HUES48 (cell line): ENCODE measurements at regions not wholly inside any gene's neighbourhood (a gene's known extent, or its start where the extent isn't known, plus 50 kb on each side); places are given as distances from the start of the nearest gene placed in this dataset.
A peak's percentile ranks its signal among the peaks of the same experiment; 100 is the strongest.

ENCODE experiments used
- H3K27ac ChIP-seq: one replicate; pipeline ENCODE4 v1.7.0; 2013; ENCODE audit warnings: low read depth, low read length, inconsistent platforms
- H3K27me3 ChIP-seq: 2 replicates; pipeline ENCODE4 v1.6.1; 2013; ENCODE audit warnings: mild to moderate bottlenecking, low read length; ENCODE audit not compliant: control insufficient read depth, insufficient read depth
- H3K36me3 ChIP-seq: 2 replicates; pipeline ENCODE4 v1.6.1; 2013; ENCODE audit warnings: low read length; ENCODE audit not compliant: control insufficient read depth, insufficient read depth
- H3K4me1 ChIP-seq: 2 replicates; pipeline ENCODE4 v1.6.1; 2013; ENCODE audit warnings: mild to moderate bottlenecking, low read length; ENCODE audit not compliant: control insufficient read depth, insufficient read depth
- H3K4me3 ChIP-seq: 2 replicates; pipeline ENCODE4 v1.5.1; 2013; ENCODE audit warnings: mild to moderate bottlenecking, low read depth, low read length
- H3K9ac ChIP-seq: 2 replicates; pipeline ENCODE4 v1.6.1; 2013; ENCODE audit warnings: mild to moderate bottlenecking, low read depth, low read length, moderate library complexity
- H3K9me3 ChIP-seq: 2 replicates; pipeline ENCODE4 v1.6.1; 2013; ENCODE audit warnings: low read length; ENCODE audit not compliant: control insufficient read depth, insufficient read depth

DNA sequence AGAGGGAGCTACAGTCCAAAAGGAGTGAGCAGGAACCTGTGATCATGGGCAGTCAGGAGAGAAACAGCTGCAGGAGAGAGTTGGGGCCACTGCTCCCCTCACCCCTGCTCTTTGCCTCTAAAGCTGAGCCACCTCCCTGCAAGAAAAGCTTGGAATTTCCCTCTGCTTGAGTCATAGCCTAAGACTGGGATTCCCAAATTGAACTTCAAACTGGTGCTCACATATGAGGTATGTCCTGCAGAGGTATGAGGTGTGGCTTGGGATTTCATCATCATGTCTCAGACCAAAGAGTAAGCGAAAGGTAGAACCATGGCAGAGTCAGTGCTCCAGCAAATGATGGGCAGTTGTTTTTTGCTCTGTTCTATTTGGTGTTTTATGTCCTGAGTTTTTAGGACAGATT is 237.1 kb upstream of the NRP1 start:
- Histone ChIP-seq H3K4me1 (no peaks in the 10 kb centered on the region), H3K9ac (no peak overlapping the region), H3K4me3 (no peak overlapping the region), H3K36me3 (no peaks in the 10 kb centered on the region), H3K9me3 (no peaks in the 10 kb centered on the region), H3K27ac (no peak overlapping the region), H3K27me3 (no peaks in the 10 kb centered on the region)

GRCh38 chr10:33570495-33570894 is 236.0 kb upstream of the NRP1 start:
- Histone ChIP-seq H3K27me3 (no peaks in the 10 kb centered on the region), H3K9ac (no peak overlapping the region), H3K36me3 (no peaks in the 10 kb centered on the region), H3K9me3 (no peaks in the 10 kb centered on the region), H3K27ac (no peak overlapping the region), H3K4me1 (peaks cover 11% of the 10 kb centered on the region), H3K4me3 (no peak overlapping the region)

DNA sequence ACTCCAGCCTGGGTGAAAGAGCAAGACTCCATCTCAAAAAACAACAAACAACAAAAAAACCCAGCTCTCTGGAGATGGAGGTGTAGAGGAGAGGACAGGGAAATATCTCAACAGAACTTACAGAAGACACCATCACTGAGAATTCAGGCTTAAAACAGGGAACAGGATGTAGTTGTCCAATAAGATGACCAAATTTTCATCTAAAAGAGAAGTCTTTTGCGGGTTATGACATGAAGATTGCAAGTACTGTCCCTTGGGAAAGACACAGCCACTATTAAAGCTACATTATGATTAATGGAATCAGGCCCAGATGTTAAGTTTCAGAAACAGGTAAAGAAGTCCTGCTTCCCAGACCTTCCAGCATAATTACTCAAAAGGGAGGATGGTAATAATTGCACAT is 235.2 kb upstream of the NRP1 start:
- Histone ChIP-seq H3K4me1 (peaks cover 15% of the 10 kb centered on the region), H3K36me3 (no peaks in the 10 kb centered on the region), H3K9ac (no peak overlapping the region), H3K27ac (no peak overlapping the region), H3K4me3 (no peak overlapping the region), H3K27me3 (no peaks in the 10 kb centered on the region), H3K9me3 (no peaks in the 10 kb centered on the region)

GRCh38 chr10:33566426-33566825 is 232.0 kb upstream of the NRP1 start:
- H3K9me3 ChIP-seq: no peaks in the 10 kb centered on the region
- H3K36me3 ChIP-seq: no peaks in the 10 kb centered on the region
- no peak overlapping the region for H3K9ac ChIP-seq
- no peak overlapping the region for H3K4me3 ChIP-seq
- no peaks in the 10 kb centered on the region for H3K27me3 ChIP-seq
- H3K27ac ChIP-seq: no peak overlapping the region
- peaks cover 15% of the 10 kb centered on the region for H3K4me1 ChIP-seq

- peak overlapping the region; percentile 67 for H3K27ac ChIP-seq
- peaks cover 15% of the 10 kb centered on the region for H3K4me1 ChIP-seq
- H3K36me3 ChIP-seq: no peaks in the 10 kb centered on the region
- no peaks in the 10 kb centered on the region for H3K9me3 ChIP-seq
- no peaks in the 10 kb centered on the region for H3K27me3 ChIP-seq
- no peak overlapping the region for H3K9ac ChIP-seq
- H3K4me3 ChIP-seq: no peak overlapping the region
Observed at GRCh38 chr10:33566001-33566400, 231.5 kb upstream of the NRP1 start.

- Histone ChIP-seq H3K4me1 (peaks cover 15% of the 10 kb centered on the region), H3K36me3 (no peaks in the 10 kb centered on the region), H3K9ac (no peak overlapping the region), H3K4me3 (no peak overlapping the region), H3K27me3 (no peaks in the 10 kb centered on the region), H3K27ac (no peak overlapping the region), H3K9me3 (no peaks in the 10 kb centered on the region)
Observed at GRCh38 chr10:33565231-33565630, 230.8 kb upstream of the NRP1 start.

GRCh38 chr10:33559105-33559504 is 224.6 kb upstream of the NRP1 start:
- Histone ChIP-seq H3K27me3 (no peaks in the 10 kb centered on the region), H3K4me1 (peaks cover 6% of the 10 kb centered on the region), H3K9ac (no peak overlapping the region), H3K9me3 (no peaks in the 10 kb centered on the region), H3K4me3 (no peak overlapping the region), H3K36me3 (no peaks in the 10 kb centered on the region), H3K27ac (no peak overlapping the region)

DNA sequence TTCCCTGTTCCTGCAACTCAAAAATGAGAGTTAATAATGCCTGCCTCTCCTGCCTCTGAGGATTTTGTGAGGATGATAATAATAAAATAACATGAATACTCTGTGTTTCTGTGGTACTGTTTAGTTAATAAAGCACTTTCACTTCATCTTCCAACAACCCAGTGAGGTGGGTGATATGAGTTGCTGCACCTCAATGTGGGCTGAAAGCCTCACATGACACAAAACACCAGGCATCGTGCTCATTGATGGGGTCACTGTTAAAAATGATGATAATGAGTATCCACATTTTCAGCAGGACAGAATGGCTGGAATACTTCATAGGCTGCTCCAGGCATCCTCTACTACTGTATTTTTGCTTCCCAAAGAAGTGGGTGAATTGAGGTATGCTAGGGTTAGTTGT is 222.8 kb upstream of the NRP1 start:
- no peak overlapping the region for H3K9ac ChIP-seq
- no peaks in the 10 kb centered on the region; the same call in 1 of the 2 replicates for H3K27me3 ChIP-seq
- H3K27ac ChIP-seq: no peak overlapping the region
- no peaks in the 10 kb centered on the region for H3K9me3 ChIP-seq
- H3K4me1 ChIP-seq: peaks cover 24% of the 10 kb centered on the region
- no peaks in the 10 kb centered on the region for H3K36me3 ChIP-seq
- H3K4me3 ChIP-seq: no peak overlapping the region

- Histone ChIP-seq H3K9me3 (no peaks in the 10 kb centered on the region), H3K36me3 (no peaks in the 10 kb centered on the region), H3K27ac (no peak overlapping the region), H3K9ac (no peak overlapping the region), H3K27me3 (no peaks in the 10 kb centered on the region; the same call in 1 of the 2 replicates), H3K4me3 (no peak overlapping the region), H3K4me1 (peaks cover 27% of the 10 kb centered on the region)
Observed at GRCh38 chr10:33556620-33557019, 222.2 kb upstream of the NRP1 start.

- no peaks in the 10 kb centered on the region for H3K9me3 ChIP-seq
- no peaks in the 10 kb centered on the region; the same call in 1 of the 2 replicates for H3K27me3 ChIP-seq
- H3K36me3 ChIP-seq: no peaks in the 10 kb centered on the region
- H3K9ac ChIP-seq: no peak overlapping the region
- H3K4me1 ChIP-seq: peaks cover 27% of the 10 kb centered on the region
- no peak overlapping the region for H3K27ac ChIP-seq
- no peak overlapping the region for H3K4me3 ChIP-seq
Observed at GRCh38 chr10:33556103-33556502, 221.6 kb upstream of the NRP1 start.

- H3K4me1 ChIP-seq: peaks cover 29% of the 10 kb centered on the region
- H3K9ac ChIP-seq: no peak overlapping the region
- no peaks in the 10 kb centered on the region for H3K36me3 ChIP-seq
- H3K9me3 ChIP-seq: no peaks in the 10 kb centered on the region
- H3K4me3 ChIP-seq: no peak overlapping the region
- no peaks in the 10 kb centered on the region; the same call in 1 of the 2 replicates for H3K27me3 ChIP-seq
- H3K27ac ChIP-seq: no peak overlapping the region
Observed at GRCh38 chr10:33553748-33554571, 219.5 kb upstream of the NRP1 start.
